ENCODE measurements at regions not wholly inside any gene's neighbourhood (a gene's known extent, or its start where the extent isn't known, plus 50 kb on each side); places are given as distances from the start of the nearest gene placed in this dataset.
"Not testable (repeated sequence)": the region's sequence is repeated elsewhere in the genome, so short reads cannot be mapped to it uniquely, and the experiment has no call there.

DNA sequence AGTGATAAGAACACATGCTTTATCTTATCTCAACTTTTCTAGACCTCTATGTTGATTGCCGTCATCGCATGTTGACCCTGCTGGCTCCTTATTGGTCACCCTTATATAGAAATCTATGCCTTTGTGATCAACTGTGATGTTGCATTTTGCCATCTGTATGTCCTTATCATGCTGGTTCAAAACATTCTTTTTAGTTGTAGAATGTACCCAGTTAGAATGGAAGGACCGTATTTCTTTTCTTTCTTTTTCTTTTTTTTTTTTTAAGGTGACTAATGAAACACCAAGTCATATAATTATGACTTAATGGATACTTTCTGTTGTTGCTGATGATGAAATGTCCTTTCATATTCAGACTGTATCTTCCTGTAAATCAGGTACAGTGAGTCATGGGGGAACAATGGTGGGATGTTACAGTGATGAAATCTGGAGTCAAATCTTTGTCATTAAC is 145.9 kb upstream of the CITED2 start:
- no peak for DNase-seq (ENCODE audit: low read depth in 1 of 2, low spot score in 1 of 2)

DNA sequence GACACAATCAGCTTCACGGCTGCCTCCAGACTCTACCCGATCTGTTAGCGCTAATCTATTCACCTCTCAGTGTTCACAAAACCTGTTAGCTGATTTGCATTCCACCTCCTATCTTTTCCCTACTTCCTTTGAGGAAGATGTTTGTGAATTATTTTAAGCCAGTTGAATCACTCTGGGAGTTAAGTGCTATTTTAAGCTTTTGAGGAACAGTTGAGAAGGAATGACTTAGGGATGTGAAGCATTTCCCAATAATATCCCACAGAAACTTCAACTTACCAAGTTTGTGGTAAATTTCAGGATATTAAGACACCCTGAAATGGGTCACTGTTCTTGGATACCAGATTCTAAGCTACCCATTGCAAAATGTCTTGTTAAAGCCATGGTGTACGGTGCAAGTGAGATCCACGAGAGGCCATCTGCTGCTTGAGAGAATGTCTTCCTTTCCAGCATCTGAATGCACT is 145.2 kb upstream of the CITED2 start:
- no peak for DNase-seq (ENCODE audit: low read depth in 1 of 2, low spot score in 1 of 2)

GRCh38 chr6:139519097-139519496 is 144.6 kb upstream of the CITED2 start:
- no peak for DNase-seq (ENCODE audit: low read depth in 1 of 2, low spot score in 1 of 2)

GRCh38 chr6:139518556-139519091 is 144.2 kb upstream of the CITED2 start:
- DNase-seq (ENCODE audit: low read depth in 1 of 2, low spot score in 1 of 2), result no peak

DNA sequence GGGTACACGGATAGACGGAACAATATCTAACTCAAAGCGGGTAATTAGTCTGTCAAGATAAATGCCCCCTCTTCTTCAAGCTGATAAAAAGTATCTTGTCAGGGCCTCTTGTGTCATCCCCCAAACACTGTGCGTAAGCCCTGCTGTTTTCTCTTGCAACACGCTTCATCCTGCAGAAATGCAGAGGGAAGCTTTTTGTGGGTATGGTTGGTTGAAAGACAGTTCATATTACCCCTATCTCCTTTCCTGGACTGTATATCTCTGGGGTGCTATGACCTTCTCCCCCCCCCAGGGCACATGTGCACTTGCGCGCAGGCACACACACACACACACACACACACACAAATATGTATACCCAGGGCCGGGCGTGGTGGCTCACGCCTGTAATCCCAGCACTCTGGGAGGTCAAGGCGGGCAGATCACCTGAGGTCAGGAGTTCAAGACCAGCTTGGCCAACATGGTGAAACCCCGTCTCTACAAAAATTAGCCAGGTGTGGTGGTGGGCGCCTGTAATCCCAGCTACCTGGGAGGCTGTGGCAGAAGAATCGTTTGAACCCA is 143.6 kb upstream of the CITED2 start:
- DNase-seq (ENCODE audit: low read depth in 1 of 2, low spot score in 1 of 2), result not testable (repeated sequence)

- DNase-seq (ENCODE audit: low read depth in 1 of 2, low spot score in 1 of 2), result no peak
Measured at GRCh38 chr6:139515511-139515910, 141.1 kb upstream of the CITED2 start.

DNA sequence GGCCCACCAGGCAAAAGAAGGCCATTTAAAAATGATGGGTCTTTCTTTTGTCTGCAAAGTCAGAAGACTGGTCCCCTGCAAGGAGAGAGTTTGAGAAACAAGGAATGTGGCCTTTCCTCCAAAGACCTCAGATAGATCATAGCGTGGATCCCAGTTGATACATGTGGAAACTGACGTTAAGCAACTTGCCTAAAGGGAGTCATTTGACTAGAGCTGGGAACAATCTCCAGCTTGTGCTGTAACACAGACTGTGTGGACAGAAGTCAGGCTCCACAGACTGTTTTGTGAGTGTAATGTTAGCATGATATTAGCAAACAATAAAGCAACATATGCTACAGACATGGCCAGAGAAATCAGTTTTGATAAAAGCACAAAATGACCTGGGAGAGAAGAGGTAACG is 140.4 kb upstream of the CITED2 start:
- DNase-seq (ENCODE audit: low read depth in 1 of 2, low spot score in 1 of 2), result no peak

- no peak for DNase-seq (ENCODE audit: low read depth in 1 of 2, low spot score in 1 of 2)
Measured at GRCh38 chr6:139510040-139510790, 135.8 kb upstream of the CITED2 start.

DNA sequence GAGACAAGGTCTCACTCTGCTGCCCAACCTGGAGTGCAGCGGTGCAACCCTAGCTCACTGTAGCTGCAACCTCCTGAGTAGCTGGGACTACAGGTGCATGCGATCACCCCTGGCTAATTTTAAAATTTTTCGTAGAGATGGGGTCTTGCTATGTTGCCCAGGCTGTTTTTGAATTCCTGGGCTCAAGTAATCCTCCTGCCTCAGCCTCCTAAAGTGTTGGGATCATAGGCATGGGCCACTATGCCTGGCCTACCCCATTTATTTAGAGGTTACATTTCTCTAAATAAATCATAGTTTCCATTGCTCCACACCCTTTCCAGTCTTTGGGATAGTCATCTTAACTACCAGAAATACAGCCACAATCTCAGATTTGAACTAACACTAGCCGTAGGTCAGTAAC is 134.7 kb upstream of the CITED2 start:
- no peak for DNase-seq (ENCODE audit: low read depth in 1 of 2, low spot score in 1 of 2)

- no peak for DNase-seq (ENCODE audit: low read depth in 1 of 2, low spot score in 1 of 2)
Measured at GRCh38 chr6:139508576-139508975, 134.1 kb upstream of the CITED2 start.

DNA sequence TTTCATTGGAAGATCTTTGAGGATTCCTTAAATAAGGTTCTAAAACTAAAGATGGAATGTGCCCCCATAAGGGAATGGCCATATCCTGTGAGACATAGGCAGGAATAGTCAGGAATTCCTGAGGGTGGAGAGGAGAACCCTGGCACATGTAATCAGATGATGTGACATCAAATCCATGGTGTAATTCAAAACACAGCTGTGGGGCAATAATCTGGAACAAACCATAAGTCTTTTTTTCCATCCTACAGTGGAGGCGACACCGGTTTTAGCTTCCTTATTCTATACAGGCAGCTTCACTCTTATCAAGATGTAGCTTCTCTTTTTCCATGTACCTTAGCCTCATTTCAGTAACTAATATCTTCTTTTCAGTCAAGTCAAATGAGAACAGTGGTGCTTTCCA is 133.6 kb upstream of the CITED2 start:
- no peak for DNase-seq (ENCODE audit: low read depth in 1 of 2, low spot score in 1 of 2)

DNA sequence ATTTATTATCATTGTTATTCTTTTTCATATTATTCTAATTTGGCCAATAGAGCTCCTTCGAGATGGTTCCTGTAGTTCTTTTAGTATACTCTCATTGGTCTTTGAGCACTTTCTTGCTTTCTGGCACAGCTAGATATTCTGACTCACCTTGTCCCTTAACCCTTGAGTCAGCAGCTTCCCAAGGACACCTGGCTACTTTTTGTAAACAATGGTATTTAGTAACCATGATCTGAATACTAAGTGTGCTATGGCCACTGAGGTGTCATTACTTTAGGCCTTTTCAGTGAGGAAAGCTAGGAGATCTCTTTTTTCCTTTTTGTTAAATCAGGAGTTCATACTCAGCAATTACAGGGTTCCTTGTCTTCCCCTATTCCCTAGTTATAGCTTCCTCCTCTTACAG is 126.5 kb upstream of the CITED2 start:
- no peak for DNase-seq (ENCODE audit: low read depth in 1 of 2, low spot score in 1 of 2)

DNA sequence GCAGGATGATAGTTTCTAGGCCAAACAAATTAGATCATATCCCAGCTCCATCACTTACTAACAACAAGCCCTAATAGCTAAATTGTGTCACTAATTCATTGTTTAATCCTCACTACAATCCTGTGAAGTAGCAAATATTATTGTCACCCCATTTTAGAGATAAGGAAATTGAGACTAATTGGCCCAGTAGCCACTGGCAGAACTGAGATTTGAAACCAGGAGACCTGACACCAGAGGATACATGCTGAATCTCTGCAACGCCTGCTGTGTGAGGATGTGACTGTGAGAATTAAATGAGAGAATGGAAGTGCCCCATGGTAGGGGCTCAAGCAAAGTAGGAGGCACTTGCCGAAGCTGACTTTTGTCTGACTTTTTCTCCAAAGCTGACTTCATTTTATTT is 124.3 kb upstream of the CITED2 start:
- no peak for DNase-seq (ENCODE audit: low read depth in 1 of 2, low spot score in 1 of 2)

DNA sequence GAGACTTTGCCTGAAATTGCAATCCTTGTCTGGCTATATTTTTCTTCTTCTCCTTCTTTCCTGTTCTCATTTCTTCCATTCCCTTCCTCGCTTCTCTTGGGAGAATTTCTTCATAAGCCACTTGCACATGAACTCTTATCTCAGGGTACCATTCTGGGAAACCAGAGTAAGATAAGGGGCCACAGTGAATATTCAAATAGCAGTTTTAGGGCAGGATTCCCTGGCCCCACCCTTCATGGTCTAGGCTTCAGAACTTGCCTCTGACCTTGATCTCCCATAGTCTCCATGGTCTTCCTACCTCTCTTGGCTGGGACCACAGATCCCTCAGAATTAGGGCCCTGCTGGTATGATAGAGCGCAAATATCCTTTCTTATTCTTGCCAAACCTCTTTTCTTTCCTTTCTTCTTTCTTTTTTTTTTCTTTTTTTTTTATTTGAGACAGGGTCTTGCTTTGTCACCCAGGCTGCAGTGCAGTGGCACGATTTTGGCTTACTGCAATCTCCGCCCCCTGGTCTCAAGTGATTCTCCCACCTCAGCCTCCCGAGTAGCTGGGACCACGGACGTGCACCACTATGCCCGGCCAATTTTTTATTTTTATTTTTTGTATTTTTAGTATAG is 123.0 kb upstream of the CITED2 start:
- DNase-seq (ENCODE audit: low read depth in 1 of 2, low spot score in 1 of 2), result no peak

GRCh38 chr6:139496654-139497344 is 122.4 kb upstream of the CITED2 start:
- DNase-seq (ENCODE audit: low read depth in 1 of 2, low spot score in 1 of 2), result no peak

DNA sequence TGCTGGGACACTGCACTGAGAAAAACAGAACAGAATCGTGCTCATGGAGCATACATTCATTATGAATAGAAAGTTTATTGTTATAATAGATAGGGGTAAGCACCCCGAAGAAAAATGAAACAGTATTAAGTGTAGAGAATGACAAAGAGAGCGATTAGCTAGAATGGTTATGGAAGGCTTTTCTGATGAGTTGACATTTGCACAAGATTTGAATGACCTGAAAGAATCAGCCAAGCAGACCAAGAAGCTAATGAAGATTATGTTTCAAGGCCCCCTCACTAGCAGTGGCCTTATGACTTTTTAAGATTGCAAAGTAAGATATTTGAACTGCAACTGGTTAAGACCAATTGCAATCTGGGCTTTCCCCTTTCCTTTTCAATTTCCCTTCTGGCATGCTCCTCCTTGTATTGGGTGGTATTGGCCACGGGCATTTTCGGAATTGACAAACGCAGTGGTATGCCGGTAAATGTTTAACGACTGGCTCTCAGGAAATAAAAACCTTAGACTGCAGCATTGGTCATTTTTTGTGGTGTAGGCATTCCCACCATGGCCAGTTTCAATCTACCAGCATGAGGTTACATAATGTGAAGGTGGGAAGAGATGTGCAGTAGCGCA is 120.0 kb upstream of the CITED2 start:
- no peak for DNase-seq (ENCODE audit: low read depth in 1 of 2, low spot score in 1 of 2)

GRCh38 chr6:139490482-139490881 is 116.0 kb upstream of the CITED2 start:
- no peak for DNase-seq (ENCODE audit: low read depth in 1 of 2, low spot score in 1 of 2)

DNA sequence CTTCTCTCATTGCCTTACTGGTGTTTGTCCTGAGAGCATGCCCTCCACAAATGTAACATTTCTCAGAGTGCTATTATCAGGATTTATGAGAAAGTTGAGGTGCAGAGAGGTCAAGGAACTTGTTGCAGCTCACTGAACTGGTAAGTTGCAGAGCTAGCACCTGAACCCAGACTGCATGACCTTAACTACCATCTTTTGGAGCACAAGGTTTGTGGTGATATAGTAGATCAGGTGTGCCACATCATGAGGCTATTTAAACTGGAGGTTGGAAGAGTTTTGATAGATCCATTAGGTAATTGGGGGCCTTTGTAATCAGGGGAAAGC is 112.0 kb upstream of the CITED2 start:
- no peak for DNase-seq (ENCODE audit: low read depth in 1 of 2, low spot score in 1 of 2)

DNA sequence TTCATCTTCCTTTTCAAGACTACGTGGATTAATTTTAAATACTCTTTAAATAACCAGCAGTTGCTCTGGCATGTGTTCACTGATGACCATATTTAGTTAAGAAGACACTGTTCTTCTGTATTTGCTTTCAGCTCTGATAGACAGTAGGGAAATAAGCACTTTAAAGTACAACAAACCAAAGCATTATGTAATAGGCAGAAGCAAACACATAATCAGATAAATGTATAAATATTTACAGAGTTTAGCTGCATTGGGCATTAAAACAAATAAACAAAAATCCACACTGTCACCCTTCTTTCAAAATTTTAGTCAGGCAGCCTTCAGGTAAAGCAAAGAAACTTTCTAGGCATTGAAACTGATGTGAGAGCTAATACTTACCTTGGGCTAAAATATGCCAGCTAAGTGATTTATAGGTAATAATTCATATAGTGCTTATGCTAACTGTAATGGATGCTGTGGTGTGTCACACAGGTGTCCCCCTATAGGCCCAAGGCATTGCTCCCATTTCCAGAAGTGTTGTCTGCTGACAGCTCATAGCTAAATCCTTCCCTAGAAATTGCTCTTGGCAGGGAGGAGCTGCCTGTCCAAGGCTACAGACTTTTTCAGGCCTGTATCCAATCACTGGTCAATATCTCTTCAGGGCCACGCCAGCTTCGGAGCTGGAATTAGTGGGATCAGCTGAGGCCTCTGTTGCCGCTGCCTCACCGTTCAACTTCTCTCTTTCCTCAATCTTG is 111.5 kb upstream of the CITED2 start:
- no peak for DNase-seq (ENCODE audit: low read depth in 1 of 2, low spot score in 1 of 2)

DNA sequence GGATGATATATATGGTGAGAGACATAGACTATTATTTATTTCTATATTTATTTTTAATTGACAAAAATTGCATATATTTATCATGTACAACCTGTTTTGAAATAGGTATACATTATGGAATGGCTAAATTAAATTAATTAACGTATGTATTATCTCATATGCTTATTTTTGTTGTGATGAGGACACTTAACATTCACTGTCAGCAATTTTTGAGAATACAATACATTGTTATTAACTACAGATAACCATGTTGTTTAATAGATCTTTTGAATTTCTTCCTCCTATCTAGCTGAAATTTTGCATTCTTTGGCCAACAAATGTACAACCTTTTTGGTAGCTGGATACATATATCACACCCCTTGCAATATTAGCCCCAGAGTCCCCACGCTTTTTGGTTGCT is 110.7 kb upstream of the CITED2 start:
- DNase-seq (ENCODE audit: low read depth in 1 of 2, low spot score in 1 of 2), result no peak

DNA sequence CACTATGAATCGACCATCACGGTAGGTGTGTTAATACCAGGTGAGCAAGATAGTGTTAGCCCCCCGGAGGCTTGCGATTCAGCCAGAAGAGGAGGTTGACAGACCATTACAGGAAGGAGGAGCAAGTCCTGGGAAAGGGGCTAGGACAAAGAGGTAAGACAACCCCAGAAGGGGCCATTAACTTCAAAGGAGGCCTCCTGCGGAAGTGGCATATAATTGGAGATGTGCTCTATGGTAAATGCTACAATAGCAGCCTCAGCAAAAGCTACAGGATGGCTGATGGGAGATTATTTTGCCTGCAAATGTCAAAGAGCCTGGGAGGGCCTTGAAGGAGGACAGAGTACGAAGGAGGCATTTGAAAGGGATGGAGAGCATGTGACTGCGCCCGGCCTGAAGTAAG is 108.6 kb upstream of the CITED2 start:
- DNase-seq (ENCODE audit: low read depth in 1 of 2, low spot score in 1 of 2), result no peak

Data from activated CD4-positive, alpha-beta T cell treated with anti-CD3 and anti-CD28 coated beads, Interleukin-2, amount 50 U/mL, for 24 hours (primary cell).